DND-41 (cell line): ENCODE measurements at regions not wholly inside any gene's neighbourhood (a gene's known extent, or its start where the extent isn't known, plus 50 kb on each side); places are given as distances from the start of the nearest gene placed in this dataset.

Experiments used
- EZH2 ChIP-seq: IDR thresholded peaks from 3 replicates; pipeline ENCODE4 v1.6.1; 2012; ENCODE audit warnings: borderline replicate concordance, low read depth, mild to moderate bottlenecking, moderate library complexity, low read length, inconsistent platforms; ENCODE audit not compliant: severe bottlenecking
- TF ChIP-seq, protein P1 (sequence below): IDR thresholded peaks from 2 replicates; pipeline ENCODE4 v1.5.1; 2012; ENCODE audit warnings: borderline replicate concordance, low read length, moderate library complexity, mild to moderate bottlenecking; ENCODE audit not compliant: poor library complexity, severe bottlenecking; ENCODE audit errors: extremely low read depth

- TF ChIP-seq EZH2 = no peak
- TF ChIP-seq, protein P1, sequence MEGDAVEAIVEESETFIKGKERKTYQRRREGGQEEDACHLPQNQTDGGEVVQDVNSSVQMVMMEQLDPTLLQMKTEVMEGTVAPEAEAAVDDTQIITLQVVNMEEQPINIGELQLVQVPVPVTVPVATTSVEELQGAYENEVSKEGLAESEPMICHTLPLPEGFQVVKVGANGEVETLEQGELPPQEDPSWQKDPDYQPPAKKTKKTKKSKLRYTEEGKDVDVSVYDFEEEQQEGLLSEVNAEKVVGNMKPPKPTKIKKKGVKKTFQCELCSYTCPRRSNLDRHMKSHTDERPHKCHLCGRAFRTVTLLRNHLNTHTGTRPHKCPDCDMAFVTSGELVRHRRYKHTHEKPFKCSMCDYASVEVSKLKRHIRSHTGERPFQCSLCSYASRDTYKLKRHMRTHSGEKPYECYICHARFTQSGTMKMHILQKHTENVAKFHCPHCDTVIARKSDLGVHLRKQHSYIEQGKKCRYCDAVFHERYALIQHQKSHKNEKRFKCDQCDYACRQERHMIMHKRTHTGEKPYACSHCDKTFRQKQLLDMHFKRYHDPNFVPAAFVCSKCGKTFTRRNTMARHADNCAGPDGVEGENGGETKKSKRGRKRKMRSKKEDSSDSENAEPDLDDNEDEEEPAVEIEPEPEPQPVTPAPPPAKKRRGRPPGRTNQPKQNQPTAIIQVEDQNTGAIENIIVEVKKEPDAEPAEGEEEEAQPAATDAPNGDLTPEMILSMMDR = no peak
Measured at GRCh38 chr1:56439610-56440264, 139.6 kb downstream of the PLPP3 start.
